GM12892 (cell line): ENCODE measurements at regions not wholly inside any gene's neighbourhood (a gene's known extent, or its start where the extent isn't known, plus 50 kb on each side); places are given as distances from the start of the nearest gene placed in this dataset.

Experiments used
- POLR2A ChIP-seq: IDR thresholded peaks from 2 replicates; pipeline ENCODE4 v1.6.1; 2011; ENCODE audit warnings: low read depth, low read length, control low read depth
- POLR2AphosphoS5 ChIP-seq: IDR thresholded peaks from 2 replicates; pipeline ENCODE4 v1.6.1; 2011; ENCODE audit warnings: low read depth, low read length, control low read depth

DNA sequence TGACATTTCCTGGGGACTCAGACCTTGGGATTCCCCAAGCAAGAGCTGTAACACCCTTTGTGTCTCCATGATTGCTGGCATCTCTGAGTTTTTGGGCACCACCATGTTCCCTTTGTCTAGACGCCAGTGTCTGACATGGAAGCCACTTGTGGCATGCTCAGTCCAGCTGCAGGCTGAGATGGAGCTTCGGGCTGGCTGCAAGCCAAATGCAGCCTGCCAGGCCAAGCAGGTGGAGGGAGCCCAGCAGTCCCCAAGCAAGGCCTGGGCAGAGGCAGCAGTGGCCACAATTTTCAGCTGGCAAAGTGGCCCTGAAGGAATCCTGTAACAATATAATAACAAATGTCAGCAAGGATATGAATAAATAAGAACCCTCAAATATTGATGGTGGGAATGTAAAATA lies 86.2 kb upstream of the ABCB5 start:
- no peak for TF ChIP-seq POLR2AphosphoS5
- no peak for TF ChIP-seq POLR2A
